IMR-90 (cell line): ENCODE measurements at regions not wholly inside any gene's neighbourhood (a gene's known extent, or its start where the extent isn't known, plus 50 kb on each side); places are given as distances from the start of the nearest gene placed in this dataset.
"Not testable (repeated sequence)": the region's sequence is repeated elsewhere in the genome, so short reads cannot be mapped to it uniquely, and the experiment has no call there.

ENCODE experiments used
- BHLHE40 ChIP-seq: fragments of 150-350 bp; IDR thresholded peaks from 2 replicates; pipeline ENCODE4 v1.6.1; 2016; ENCODE audit warnings: mild to moderate bottlenecking, low read depth, low read length
- CEBPB ChIP-seq: IDR thresholded peaks from 2 replicates; pipeline ENCODE4 v1.6.1; 2012; ENCODE audit warnings: low read depth, low read length, improper control_type of control experiment
- CTCF ChIP-seq: conservative IDR thresholded peaks from 2 replicates; pipeline ENCODE4 v1.5.1; 2012; ENCODE audit warnings: mild to moderate bottlenecking, low read depth, low read length, improper control_type of control experiment
- ELK1 ChIP-seq: fragments of 150-350 bp; IDR thresholded peaks from 2 replicates; pipeline ENCODE4 v1.6.1; 2016; ENCODE audit warnings: low read depth, mild to moderate bottlenecking, low read length, moderate library complexity, borderline replicate concordance
- MAFK ChIP-seq: IDR thresholded peaks from 2 replicates; pipeline ENCODE4 v1.6.1; 2012; ENCODE audit warnings: low read depth, low read length, improper control_type of control experiment
- MXI1 ChIP-seq: IDR thresholded peaks from 2 replicates; pipeline ENCODE4 v1.6.1; 2012; ENCODE audit warnings: low read depth, mild to moderate bottlenecking, low read length, moderate library complexity, borderline replicate concordance
- POLR2A ChIP-seq: IDR thresholded peaks from 2 replicates; pipeline ENCODE4 v1.6.1; 2012; ENCODE audit warnings: mild to moderate bottlenecking, low read depth, low read length
- RAD21 ChIP-seq: IDR thresholded peaks from 2 replicates; pipeline ENCODE4 v1.6.1; 2012; ENCODE audit warnings: low read length, improper control_type of control experiment
- RCOR1 ChIP-seq: IDR thresholded peaks from 2 replicates; pipeline ENCODE4 v1.6.1; 2012; ENCODE audit warnings: mild to moderate bottlenecking, low read length, improper control_type of control experiment; ENCODE audit not compliant: insufficient replicate concordance
- RFX5 ChIP-seq: IDR thresholded peaks from 2 replicates; pipeline ENCODE4 v1.8.0; 2012; ENCODE audit warnings: low read depth, mild to moderate bottlenecking, low read length, moderate library complexity
- TF ChIP-seq, protein P1 (sequence below): fragments of 150-350 bp; IDR thresholded peaks from 2 replicates; pipeline ENCODE4 v1.6.1; 2017; ENCODE audit warnings: mild to moderate bottlenecking, antibody characterized with exemption, low read length, low read depth

DNA sequence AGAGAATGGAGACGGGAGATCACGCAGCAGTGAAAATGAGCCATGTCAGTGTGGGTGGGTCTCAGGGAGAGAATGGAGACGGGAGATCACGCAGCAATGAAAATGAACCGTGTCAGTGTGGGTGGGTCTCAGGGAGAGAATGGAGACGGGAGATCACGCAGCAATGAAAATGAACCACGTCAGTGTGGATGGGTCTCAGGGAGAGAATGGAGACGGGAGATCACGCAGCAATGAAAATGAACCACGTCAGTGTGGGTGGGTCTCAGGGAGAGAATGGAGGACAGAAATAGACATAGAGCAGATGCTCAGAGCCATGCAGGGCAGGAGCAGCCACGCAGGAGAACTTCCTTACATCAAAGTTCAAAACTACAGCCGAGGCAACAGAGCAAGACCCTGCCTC lies 89.8 kb upstream of the LPCAT1 start:
- not testable (repeated sequence) for TF ChIP-seq CTCF, MAFK, POLR2A, MXI1, RAD21, ELK1, CEBPB, RCOR1, BHLHE40, RFX5
- TF ChIP-seq, protein P1, sequence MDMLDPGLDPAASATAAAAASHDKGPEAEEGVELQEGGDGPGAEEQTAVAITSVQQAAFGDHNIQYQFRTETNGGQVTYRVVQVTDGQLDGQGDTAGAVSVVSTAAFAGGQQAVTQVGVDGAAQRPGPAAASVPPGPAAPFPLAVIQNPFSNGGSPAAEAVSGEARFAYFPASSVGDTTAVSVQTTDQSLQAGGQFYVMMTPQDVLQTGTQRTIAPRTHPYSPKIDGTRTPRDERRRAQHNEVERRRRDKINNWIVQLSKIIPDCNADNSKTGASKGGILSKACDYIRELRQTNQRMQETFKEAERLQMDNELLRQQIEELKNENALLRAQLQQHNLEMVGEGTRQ, result not testable (repeated sequence)
